Stimulated activated CD4-positive, alpha-beta T cell treated with anti-CD3 and anti-CD28 coated beads, Interleukin-1b, Interleukin-23, amount 100 ng/mL, for 1 hour (primary cell): ENCODE measurements at regions not wholly inside any gene's neighbourhood (a gene's known extent, or its start where the extent isn't known, plus 50 kb on each side); places are given as distances from the start of the nearest gene placed in this dataset.
"Not testable (repeated sequence)": the region's sequence is repeated elsewhere in the genome, so short reads cannot be mapped to it uniquely, and the experiment has no call there.

ENCODE experiments used
- DNase-seq, 2 donors: peaks; one replicate each; pipeline ENCODE4 v3.0.0-alpha.2; 2020; ENCODE audit warnings: low read depth in 2 of 2

DNA sequence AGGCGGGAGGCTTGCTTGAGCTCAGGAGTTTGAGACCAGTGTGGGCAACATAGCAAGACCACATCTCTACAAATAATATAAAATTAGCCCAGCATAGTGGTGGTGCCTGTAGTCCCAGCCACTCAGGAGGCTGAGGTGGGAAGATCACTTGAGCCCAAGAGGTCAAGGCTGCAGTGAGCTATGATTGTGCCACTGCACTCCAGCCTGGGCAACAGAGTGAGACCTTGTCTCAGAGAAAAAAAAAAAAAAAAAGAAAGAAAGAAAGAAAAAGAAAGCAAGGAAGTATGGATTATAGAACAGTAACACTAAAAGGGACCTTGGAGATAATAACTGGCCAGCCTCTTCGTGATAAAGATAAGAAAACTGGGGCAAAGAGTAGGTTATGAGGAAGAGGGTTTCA, 130.4 kb downstream of the PLCE1 start:
- not testable (repeated sequence) for DNase-seq

DNA sequence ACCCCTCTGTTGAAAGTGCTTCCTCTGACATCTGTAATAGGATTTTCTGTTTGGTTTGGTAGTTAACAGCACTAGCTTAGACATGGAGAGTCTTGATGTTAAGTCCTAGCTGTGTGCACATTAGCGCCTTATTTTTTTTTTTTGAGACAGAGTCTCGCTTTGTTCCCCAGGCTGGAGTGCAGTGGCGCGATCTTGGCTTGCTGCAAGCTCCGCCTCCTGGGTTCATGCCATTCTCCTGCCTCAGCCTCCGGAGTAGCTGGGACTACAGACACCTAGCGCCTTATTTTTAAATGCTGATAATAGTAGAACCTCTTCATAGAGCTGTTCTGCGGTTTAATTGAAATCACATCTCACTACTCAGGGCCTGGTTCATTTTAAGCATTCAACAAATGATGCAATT, 131.5 kb downstream of the PLCE1 start:
- not testable (repeated sequence) for DNase-seq

DNA sequence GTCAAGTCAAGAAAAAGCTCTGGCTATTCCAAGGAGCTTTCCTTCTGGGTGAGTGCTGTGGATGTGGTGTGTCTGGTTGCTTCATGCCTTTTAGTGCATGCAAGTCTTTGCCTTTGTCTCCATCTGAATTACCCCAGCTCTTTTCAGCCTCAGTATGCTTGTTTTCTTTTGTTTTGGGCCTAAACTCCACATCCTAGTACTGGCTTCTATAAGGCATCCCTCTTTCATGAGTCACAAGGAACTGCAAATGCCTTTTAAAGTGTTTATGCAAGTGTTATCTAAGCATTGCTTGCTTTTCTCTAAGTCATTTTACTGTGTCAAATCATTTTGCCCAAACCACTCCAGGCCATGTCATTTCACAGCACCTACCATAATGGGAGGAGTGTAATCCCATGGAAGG, 132.1 kb downstream of the PLCE1 start:
- no peak for DNase-seq

DNA sequence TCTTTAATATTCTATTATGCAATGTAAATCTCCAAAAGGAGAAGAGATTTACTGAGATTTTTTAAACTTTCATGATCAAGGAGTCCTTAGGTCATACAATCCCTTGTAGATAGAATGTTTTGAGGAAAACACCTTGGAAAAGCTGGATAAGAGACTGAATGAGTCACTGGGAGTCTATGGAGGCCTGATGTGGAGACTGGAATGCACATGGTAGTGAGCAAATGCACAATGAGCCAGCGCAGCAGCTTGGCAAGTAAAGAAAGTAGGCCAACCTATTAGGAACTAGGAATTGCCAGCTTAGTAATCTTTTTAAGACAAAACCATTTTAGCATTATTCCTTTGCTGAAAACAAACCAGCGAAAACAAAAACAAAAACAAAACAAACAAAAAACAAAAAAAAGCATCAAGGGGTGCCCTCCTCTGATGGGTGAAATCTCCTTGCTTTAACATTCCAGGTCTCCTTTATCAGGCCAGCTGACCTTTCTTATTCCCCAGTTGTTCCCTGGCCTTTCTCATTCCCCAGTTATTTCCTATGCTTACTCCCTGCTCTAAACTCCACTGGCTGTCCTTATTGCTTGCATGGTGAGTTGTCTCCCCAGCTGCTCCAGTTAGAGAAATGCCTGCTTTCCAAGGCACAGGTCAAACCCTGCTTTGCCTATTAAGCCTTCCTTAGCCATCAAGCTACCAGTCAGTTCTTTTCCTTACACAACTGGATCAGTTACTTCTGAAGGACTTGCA, 135.8 kb downstream of the PLCE1 start:
- no peak for DNase-seq

DNA sequence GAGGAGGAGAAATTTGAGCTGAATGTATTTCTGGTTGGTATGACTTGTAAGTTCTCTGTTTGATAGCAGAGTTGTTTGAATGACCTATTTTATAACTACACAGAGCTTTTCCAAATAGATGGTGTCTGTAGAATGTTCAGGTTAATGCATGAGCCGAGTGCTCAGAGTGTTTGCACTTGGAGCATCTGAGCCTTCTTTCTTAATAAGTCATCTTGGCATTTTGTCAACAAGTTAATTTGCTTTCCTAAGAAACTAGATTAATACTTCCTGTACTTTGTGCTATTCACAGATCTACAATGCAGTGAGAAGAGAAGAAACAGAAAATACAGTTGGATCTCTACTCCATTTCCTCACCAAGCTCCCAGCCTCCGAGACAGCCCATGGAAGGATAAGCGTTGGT, 138.2 kb downstream of the PLCE1 start:
- DNase-seq, result no peak

DNA sequence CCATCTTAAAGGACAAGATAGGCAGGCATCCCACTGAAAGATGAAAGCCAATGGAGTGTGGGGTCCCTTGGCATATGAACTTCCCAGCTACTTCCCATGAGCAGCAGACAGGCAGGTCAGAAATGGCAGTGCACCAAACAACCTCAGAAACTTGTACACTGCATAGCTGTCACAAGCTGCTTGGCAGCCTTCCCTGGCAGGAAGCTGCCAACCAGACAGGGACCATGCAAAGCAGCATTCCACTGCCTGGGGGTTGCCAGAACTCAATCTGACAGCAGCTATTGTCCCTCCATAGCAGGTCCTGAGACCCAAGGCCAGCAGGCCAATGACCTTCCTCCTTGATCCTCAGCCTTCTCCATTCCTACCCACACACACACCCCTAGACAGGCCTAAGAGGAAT, 139.5 kb downstream of the PLCE1 start:
- no peak for DNase-seq

DNA sequence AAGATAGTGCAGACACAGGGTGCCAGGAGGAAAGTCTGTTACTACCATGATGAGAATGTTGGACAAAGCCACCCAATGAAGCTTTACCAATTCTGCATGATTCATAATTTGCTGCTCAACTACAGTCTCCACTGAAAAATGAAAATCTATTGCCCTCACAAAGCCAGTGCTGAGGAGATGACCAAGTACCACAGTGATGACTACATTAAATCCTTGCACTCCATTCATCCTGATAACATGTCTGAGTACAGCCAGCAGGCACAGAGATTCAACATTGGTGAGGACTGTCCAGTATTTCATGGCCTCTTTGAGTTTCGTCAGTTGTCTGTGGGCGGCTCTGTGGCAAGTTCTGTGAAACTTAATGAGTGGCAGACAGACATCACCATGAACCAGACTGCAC, 144.0 kb downstream of the PLCE1 start:
- DNase-seq, result no peak

DNA sequence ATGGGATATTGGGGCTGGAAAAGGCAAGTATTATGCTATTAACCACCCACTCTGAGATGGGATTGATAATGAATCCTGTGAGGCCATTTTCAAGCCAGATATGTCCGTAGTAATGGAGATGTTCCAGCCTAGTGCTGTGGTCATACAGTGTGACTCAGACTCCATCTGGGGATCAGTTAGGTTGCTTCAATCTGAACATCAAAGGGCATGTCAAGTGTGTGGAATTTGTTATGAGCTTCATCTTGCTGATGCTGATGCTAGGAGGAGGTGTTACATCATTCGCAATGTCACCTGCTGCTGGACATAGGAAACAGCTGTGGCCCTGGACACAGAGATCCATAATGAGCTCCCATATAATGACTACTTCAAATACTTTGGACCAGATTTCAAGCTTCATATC, 144.7 kb downstream of the PLCE1 start:
- no peak for DNase-seq

DNA sequence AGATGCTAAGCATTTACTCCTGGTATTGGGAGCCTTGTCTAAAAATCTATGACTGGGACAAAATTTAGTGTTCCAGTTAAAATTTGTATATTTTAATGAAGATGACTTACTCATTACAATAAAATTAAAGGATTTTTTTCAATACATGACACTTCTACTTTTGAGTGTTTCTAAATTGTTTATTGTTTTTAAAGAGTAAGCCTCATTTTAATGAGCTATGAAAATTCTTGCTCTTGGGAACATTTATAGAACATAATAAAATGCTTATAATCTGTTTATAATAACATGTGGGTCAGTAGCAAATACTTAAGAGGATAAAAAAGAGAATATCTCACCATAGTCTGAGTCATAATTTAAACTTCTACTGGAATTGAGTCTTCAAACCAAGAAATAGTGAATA, 149.5 kb downstream of the PLCE1 start:
- DNase-seq, result no peak

DNA sequence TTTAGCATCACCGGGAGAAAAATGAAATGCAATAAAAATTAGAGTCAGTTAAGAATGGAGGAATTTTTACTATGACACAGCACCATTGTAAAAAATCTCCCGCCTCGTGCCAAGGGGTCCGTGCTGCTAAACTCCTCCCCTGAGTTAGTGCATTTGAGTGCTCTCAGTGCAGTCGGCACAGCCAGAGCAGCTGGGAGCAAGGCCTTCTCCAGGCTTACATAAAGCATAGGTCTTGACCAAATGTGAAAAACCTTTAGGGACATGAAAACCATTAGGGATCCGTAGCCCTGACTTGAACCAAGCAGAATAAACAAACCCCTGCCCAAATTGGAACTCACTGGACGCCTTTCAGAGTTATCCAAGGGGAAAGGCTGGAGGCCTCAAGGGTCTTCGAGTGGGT, 152.6 kb downstream of the PLCE1 start:
- DNase-seq, result no peak

DNA sequence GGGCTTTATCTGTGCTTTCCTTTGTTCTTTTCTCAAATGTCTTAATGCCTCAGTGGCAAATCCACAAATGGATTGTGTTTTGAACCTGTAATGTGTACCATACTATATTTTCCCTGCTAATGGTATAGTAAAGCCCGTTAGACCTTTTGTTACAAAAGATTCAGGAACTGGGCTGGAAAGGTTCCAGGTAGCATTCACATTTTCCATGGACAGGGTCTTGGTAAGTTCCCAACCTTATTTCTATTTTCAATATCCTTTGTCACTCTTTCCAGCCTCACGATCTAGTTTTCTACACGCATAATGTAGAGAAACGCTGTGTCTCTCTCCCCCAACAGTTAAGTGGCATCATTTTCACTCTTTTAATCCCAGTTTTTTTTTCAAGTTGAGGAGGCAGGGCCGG, 153.0 kb downstream of the PLCE1 start:
- no peak for DNase-seq

DNA sequence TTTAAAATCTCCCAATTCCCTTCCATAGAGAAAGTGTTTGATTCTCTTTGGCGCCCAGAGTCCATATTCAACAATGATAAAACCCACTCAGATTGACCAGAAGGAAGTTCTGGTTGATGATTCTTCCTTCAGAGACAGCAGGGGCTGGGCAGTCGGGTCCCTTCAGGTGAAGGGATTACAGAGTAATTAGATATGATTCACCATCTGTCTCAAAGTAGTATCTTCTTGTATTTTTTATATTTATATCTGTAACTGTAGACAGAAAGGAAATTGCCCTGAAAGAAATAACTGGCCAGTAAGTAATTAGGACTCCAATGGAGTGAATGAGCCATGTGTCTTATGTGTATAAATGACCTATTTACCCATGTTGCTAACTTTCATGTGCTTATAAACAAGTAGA, 156.0 kb downstream of the PLCE1 start:
- no peak for DNase-seq

DNA sequence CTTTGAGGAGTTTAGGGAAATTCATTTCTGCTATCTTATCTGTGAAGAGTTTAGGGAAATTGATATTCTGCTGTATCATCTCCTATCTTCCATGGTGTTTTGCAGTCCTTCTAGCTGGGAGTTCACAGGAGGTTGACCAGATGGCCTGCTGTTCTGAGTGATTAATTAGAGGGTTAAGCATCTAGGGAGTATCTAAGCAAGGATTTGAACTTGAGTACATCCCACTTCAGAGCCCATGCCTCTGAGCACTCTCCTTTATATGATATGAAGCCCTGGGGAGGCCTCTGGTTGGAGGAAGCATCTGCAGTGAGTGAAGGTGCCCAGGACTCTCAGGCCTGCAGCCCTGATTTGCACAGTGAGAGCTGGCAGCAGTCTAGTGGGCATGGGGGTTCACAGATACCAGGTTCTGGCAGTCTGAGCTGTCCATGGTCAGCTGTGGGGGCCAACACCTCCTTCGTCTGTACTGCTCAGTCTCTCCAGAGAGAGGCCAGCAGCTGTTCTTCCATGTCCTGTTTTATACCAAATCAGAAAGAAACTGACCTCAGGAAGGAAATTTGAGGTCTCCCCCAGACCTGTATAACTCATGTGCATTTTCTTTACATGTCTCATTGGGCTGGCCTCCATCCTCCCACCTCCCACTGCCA, 156.9 kb downstream of the PLCE1 start:
- DNase-seq, result no peak

DNA sequence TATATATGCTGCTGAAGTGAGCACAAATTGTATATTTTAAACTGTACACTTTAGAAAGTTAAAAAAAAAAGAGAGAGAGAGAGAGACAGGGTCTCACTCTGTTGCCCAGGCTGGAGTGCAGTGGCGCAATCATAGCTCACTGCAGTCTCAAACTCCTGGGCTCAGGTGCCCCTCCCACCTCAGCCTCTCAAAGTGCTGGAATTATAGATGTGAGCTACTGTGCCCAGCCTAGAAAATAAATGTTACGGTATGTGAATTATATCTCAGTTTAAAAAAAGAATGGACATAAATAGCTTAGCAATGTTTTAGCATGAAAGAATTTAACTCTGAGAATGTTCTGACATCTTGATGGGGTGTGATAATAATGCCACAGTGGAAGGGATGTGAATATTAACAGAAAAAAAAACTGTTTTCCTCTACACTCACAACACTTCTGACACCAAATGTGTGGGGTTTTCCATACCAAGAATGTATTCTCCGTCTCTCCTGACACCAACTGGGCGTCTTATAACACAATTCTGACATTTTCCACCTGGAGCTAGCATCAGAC, 162.1 kb downstream of the PLCE1 start:
- no peak for DNase-seq

DNA sequence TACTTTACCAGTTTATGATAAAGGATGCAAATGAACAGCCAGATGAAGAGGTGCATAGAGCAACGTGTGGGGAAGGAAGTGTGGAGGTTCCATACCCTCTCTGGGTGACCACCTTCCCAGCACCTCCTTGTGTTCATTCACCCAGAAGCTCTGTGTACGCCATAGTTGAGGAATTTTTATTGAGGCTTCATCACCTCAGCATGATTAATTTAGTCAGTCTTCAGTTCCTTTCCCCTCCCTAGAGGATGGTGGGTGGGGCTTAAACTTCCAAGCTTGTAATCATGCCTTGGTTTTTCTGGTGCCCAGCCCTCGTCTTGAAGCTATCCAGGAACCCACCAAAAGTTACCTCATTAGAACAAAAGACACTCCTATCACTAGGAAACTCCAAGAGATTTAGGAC, 162.7 kb downstream of the PLCE1 start:
- DNase-seq, result no peak

DNA sequence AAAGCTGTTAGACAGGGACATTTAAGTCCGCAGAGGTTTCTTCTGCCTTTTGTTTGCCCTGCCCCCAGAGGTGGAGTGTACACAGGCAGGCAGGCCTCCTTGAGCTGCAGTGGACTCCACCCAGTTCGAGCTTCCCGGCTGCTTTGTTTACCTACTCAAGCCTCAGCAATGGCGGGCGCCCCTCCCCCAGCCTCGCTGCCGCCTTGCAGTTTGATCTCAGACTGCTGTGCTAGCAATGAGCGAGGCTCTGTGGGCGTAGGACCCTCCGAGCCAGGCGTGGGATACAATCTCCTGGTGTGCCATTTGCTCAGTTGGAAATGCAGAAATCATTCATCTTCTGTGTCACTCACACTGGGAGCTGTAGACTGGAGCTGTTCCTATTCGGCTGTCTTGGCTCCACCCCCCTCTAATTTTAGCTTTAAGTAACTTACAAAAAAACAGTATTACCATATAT, 171.5 kb downstream of the PLCE1 start:
- not testable (repeated sequence) for DNase-seq

DNA sequence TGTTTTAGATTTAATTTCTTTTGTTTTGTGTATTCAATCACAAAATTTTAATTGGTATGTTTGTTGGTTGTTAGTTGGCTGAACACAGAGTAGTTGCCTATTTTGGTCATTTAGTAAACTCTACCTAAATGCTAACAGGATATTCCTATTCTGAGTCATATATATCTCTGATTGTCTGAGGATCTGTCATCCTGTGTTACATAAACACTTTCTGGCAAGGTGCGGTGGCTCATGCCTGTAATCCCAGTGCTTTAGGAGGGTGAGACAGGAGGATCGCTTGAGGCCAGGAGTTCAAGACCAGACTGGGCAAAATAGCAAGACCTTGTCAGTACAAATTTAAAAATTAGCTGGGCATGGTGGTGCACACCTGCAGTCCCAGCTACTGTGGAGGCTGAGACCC, 178.6 kb downstream of the PLCE1 start:
- no peak for DNase-seq

DNA sequence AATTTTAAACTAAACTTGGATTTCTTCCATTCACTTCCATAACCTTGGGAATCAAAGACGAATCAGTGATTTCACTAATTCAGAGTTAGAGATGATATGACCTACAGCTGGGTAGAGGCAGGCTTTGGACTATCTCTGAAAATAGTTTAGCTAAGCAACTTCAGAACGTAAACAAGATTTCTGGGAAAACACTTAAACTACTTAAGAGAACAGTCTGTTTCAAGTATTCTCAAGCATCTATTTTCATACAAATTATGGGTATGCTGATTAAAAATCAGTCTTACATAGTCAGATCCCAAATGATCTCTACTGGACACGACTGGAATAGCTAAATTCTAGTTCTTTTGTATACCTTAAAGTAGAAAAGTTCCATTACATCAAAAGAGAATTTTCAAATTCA, 179.9 kb downstream of the PLCE1 start:
- no peak for DNase-seq

DNA sequence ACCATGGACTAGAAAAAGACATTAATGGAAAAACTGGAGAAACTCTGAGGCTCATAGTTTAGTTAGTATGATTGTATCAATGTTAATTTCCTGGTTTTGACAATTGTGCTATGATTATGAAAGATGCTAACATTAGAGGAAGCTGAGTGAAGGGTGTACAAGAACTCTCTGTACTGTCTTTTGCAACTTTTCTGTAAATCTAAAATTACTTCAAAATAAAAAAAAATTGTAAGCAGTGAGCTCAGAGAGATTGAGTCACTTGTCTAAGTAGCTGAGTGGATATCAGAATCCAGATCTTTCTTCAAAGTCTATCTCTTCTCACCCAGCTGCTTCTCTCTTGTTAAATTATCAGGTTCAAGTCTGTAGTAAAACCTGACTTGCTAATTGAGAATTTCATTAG, 181.1 kb downstream of the PLCE1 start:
- DNase-seq, result no peak

DNA sequence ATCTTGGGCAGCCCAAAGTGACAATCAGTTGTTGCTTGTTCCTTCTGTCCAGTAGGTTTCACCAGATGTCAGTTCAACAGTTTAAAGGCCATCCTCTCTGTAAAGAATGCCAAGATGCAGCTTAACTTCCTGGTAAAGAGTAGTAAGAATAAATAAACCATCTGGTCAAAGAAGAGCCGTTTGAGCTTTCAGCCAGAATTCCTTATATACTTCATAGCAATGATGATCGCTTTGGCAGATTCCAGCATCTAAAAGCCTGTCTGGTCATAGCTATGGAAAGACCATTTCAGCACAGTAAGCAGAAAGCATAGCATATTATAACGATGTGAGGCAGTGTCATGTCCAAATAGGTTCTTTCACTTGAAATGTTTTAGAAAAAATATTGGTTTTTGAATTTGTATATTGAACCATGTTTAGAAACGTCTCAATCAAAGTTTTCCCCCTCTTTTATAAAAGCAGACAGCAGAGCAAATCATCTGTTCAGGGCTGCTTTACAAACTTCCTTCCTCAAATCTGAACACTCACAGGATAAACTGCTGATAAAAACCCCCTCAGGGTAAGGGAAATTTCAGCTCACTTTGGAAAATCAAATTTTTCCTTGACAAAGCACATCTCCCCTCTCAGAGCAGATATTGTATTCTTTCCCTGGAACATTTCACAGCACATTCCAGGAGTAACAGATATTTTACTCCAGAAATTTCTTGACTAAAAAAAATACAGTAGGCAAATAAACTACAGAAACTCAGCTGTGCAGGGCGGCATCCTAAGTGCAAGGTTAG, 184.1 kb downstream of the NOC3L start:
- no peak for DNase-seq

DNA sequence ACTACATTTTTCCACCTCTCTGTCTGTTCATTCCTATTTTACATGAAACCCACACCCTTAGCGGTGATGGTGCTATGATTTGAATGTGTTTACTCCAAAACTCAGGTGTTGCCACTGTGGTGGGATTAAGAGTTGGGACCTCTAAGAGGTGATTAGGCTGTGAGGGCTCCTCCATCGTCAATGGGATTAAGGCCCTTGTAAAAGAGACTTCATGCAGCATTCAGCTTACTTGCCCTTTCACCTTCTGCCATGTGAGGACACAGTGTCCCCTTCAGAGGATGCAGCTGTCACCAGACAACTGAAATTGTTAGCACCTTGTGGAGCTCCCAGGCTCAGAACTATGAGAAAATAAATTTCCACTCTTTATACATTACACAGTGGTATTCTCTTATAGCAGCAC, 182.2 kb downstream of the NOC3L start:
- DNase-seq, result no peak

DNA sequence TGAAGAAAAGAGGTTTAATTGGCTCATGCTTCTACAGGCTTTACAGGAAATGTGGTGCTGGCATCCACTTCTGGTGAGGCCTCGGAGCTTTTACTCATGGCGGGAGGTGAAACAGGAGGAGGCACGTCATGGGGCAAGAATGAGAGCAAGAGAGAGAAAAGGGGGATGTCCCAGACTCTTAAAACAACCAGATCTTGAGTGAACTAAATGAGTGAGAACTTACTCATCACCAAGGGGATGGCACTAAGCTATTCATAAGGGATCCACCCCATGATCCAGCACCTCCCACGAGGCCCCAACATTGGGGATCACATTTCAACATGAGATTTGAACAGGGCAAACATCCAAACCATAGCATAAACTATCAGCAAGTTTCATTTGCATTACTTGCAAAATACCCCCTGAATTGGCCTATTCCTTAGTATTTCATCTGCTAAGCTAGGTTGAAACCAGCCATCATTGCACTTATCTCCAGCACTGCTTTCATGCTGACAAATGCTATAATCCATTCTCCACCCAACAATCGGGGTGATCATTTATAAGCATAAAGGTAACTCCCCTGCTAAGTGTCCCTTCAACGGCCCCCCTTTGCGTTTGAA, 179.0 kb downstream of the NOC3L start:
- no peak for DNase-seq
